Thoracic aorta (tissue), 2 donors: ENCODE measurements at regions not wholly inside any gene's neighbourhood (a gene's known extent, or its start where the extent isn't known, plus 50 kb on each side); places are given as distances from the start of the nearest gene placed in this dataset.

Source experiments
- ATAC-seq: fragments of 150-250 bp; one replicate; pipeline ENCODE4 v1.8.0; 2017; ENCODE audit warnings: low read depth; ENCODE audit not compliant: insufficient number of reproducible peaks, low FRiP score
- DNase-seq: peaks from one replicate; pipeline ENCODE4 v3.0.0-alpha.2; 2020; ENCODE audit warnings: low spot score
- H3K27ac ChIP-seq, 2 donors: fragments of 200-600 bp; sonication (generic); 1 replicate in 1 of 2; 2 replicates in 1 of 2; pipeline ENCODE4 v1.5.1; 2016; ENCODE audit warnings: mild to moderate bottlenecking in 2 of 2, moderate library complexity in 2 of 2
- H3K27me3 ChIP-seq: fragments of 200-600 bp; sonication (generic); replicated peaks from 2 replicates; pipeline ENCODE4 v1.6.0; 2016; ENCODE audit warnings: mild to moderate bottlenecking; ENCODE audit not compliant: insufficient read depth
- H3K36me3 ChIP-seq: fragments of 200-600 bp; sonication (generic); one replicate; pipeline ENCODE4 v1.5.1; 2016
- H3K4me1 ChIP-seq, 2 donors: fragments of 200-600 bp; sonication (generic); 1 replicate in 1 of 2; 2 replicates in 1 of 2; pipeline versions ENCODE4 v1.5.1 to v1.6.0; 2016; ENCODE audit warnings: low read depth in 2 of 2, mild to moderate bottlenecking in 1 of 2; ENCODE audit not compliant: control insufficient read depth in 1 of 2
- H3K4me3 ChIP-seq: fragments of 200-600 bp; sonication (generic); 2 replicates; pipeline ENCODE4 v1.5.1; 2016; ENCODE audit warnings: mild to moderate bottlenecking
- H3K9me3 ChIP-seq: fragments of 200-600 bp; sonication (generic); 2 replicates; pipeline ENCODE4 v1.5.1; 2016
- TF ChIP-seq, protein P1 (sequence below): fragments of 200-600 bp; sonication (generic); IDR thresholded peaks from one replicate; pipeline ENCODE4 v1.5.1; 2019; ENCODE audit warnings: antibody characterized with exemption

DNA sequence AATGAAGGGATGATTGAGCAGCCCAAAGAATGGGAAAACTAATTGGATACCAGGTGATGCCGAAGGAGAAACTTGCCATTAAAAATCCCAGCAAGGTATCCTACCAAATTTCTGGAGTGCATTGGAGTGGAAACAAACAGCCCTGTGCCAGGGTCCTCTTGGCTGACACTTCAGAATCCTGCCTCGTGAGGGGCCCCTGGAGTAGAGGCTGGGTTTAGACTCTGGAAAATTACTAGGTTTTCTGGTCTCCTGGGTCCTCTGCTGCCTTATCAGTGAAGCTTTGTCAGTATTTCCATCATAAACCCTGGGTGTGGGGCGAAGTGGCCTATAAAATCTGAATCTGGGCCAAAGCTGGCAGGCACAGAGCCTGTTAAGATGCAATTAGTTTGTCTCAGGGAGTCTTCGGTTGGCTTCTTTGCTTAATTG, 289.2 kb upstream of the USP24 start:
- H3K27me3 ChIP-seq = no peaks in the 10 kb centered on the region
- peaks cover 13 to 29% of the 10 kb centered on the region in 2 donors for H3K4me1 ChIP-seq
- peak overlapping the region in 1 of 2 donors; percentile 34 for H3K27ac ChIP-seq
- DNase-seq (no peak), ATAC-seq (no peak)
- no peak overlapping the region for H3K4me3 ChIP-seq
- no peaks in the 10 kb centered on the region for H3K36me3 ChIP-seq
- no peaks in the 10 kb centered on the region for H3K9me3 ChIP-seq
- TF ChIP-seq, protein P1, sequence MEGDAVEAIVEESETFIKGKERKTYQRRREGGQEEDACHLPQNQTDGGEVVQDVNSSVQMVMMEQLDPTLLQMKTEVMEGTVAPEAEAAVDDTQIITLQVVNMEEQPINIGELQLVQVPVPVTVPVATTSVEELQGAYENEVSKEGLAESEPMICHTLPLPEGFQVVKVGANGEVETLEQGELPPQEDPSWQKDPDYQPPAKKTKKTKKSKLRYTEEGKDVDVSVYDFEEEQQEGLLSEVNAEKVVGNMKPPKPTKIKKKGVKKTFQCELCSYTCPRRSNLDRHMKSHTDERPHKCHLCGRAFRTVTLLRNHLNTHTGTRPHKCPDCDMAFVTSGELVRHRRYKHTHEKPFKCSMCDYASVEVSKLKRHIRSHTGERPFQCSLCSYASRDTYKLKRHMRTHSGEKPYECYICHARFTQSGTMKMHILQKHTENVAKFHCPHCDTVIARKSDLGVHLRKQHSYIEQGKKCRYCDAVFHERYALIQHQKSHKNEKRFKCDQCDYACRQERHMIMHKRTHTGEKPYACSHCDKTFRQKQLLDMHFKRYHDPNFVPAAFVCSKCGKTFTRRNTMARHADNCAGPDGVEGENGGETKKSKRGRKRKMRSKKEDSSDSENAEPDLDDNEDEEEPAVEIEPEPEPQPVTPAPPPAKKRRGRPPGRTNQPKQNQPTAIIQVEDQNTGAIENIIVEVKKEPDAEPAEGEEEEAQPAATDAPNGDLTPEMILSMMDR = no peak

DNA sequence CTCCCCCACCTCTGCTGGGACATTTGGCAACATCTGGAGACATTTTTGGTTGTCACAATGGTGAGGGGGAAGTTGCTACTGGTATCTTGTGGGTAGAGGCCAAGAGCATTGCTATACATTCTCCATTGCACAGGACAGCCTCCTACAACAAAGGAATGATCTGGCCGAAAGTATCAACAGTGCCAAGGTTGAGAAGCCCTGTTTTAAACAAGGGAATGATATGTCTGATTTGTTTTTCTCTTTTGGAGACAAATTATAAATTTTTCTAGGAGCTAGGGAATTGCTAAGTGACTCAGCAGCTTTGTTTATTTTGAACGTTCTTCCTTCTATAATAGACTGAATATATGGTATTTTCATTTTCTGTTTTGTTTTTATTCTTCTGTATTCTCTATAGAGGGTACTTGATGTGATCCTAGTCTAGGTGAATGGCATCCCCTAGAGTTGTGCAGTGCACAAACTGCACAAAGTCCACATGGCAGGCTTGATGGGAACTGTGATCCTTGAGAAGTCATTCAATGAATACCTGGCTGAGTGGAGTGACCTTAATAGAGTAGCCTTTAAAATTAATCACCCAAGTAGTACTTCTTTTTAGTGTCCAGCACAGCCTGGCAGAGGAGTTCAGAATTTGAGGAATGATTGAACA, 288.6 kb upstream of the USP24 start:
- ATAC-seq (no peak), DNase-seq (no peak)
- no peaks in the 10 kb centered on the region for H3K9me3 ChIP-seq
- H3K36me3 ChIP-seq = no peaks in the 10 kb centered on the region
- H3K27ac ChIP-seq = no peak overlapping the region
- no peak overlapping the region for H3K4me3 ChIP-seq
- H3K4me1 ChIP-seq = peaks cover 13 to 29% of the 10 kb centered on the region in 2 donors
- TF ChIP-seq, protein P1 = no peak
- H3K27me3 ChIP-seq = no peaks in the 10 kb centered on the region

DNA sequence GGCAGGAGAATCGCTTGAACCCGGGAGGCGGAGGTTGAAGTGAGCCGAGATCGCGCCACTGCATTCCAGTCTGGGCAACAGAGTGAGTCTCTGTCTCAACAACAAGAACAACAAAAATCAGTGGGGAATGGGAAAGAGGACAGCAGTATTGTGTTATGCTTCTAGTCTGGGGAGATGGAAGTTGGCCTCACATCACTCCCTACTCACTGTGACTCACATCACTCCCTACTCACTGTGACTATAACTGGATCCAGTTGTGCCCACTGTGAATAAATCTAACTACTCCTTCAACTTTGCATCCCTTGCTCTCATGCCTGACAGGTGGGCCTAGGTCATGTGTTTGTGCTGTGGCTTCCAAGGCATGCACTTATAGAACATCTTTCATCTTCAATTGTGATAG, 285.4 kb upstream of the USP24 start:
- no peak for ATAC-seq
- H3K27me3 ChIP-seq = no peaks in the 10 kb centered on the region
- H3K27ac ChIP-seq = no peak overlapping the region
- H3K4me1 ChIP-seq = peaks cover 11 to 17% of the 10 kb centered on the region in 2 donors
- no peaks in the 10 kb centered on the region for H3K36me3 ChIP-seq
- no peak overlapping the region for H3K4me3 ChIP-seq
- DNase-seq = no peak
- no peaks in the 10 kb centered on the region for H3K9me3 ChIP-seq
- TF ChIP-seq, protein P1 = no peak

DNA sequence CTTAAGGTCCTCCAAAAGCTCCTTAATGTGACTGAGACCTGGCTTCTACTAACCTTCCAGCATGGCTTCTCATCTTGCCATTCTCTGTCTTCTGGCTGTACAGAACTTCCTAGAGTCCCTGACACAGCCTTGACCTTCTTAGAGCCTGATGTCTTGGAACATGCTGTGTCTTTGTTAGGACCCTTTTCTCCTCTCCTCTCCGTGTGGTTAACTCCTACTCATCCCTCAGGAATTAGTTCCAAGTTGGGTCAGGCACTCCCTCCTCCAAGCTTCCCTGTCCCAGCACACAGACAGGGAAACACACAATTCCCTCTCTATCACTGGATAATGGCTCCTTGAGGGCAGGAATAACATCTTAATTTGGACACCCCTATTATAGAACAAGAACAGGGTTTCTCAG, 275.4 kb upstream of the USP24 start:
- no peaks in the 10 kb centered on the region for H3K9me3 ChIP-seq
- no peaks in the 10 kb centered on the region for H3K36me3 ChIP-seq
- DNase-seq (no peak), ATAC-seq (no peak)
- no peaks in the 10 kb centered on the region for H3K27me3 ChIP-seq
- H3K27ac ChIP-seq = no peak overlapping the region
- TF ChIP-seq, protein P1 = no peak
- no peaks in the 10 kb centered on the region for H3K4me1 ChIP-seq
- H3K4me3 ChIP-seq = no peak overlapping the region

DNA sequence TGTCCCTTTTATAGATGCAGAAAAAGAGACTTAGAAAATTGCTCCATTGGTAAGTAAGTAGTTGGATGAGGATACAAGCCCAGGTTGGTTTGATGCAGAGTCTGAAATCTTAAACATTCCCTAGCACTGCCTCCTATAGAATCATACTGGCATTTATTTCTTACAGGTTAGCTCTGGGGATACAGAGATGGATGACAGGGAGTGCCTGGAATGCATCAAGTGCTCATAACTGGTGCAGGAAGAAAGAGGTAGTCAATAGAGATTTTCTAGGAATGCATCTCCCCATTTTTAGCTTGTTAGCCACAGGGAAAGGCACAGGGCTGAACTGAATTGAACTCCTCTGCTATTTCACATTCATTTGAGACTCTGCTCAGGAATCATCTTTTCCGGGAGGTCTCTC, 269.0 kb upstream of the USP24 start:
- ATAC-seq (no peak), DNase-seq (no peak)
- Histone ChIP-seq H3K4me1 (peaks cover 0 to 6% of the 10 kb centered on the region in 2 donors), H3K9me3 (no peaks in the 10 kb centered on the region), H3K4me3 (no peak overlapping the region), H3K27me3 (no peaks in the 10 kb centered on the region), H3K36me3 (no peaks in the 10 kb centered on the region), H3K27ac (no peak overlapping the region)
- TF ChIP-seq, protein P1 = no peak
